Suprapubic skin (tissue), 3 donors: ENCODE measurements at regions not wholly inside any gene's neighbourhood (a gene's known extent, or its start where the extent isn't known, plus 50 kb on each side); places are given as distances from the start of the nearest gene placed in this dataset.

Experiments used
- POLR2A ChIP-seq, 2 donors: fragments of 450-650 bp; IDR thresholded peaks; one replicate each; pipeline ENCODE4 v1.6.1; 2017; ENCODE audit warnings: antibody characterized with exemption in 2 of 2, mild to moderate bottlenecking in 2 of 2, moderate library complexity in 2 of 2
- TF ChIP-seq, protein P1 (sequence below), 2 donors: fragments of 200-600 bp in 1 of 2; fragments of 450-650 bp in 1 of 2; sonication (generic) in 1 of 2; IDR thresholded peaks; one replicate each; pipeline ENCODE4 v1.5.1; 2016 to 2019; ENCODE audit warnings: antibody characterized with exemption in 2 of 2, mild to moderate bottlenecking in 1 of 2, moderate library complexity in 1 of 2

GRCh38 chr6:57974653-57975052, 657.2 kb downstream of the PRIM2 start:
- TF ChIP-seq, protein P1, sequence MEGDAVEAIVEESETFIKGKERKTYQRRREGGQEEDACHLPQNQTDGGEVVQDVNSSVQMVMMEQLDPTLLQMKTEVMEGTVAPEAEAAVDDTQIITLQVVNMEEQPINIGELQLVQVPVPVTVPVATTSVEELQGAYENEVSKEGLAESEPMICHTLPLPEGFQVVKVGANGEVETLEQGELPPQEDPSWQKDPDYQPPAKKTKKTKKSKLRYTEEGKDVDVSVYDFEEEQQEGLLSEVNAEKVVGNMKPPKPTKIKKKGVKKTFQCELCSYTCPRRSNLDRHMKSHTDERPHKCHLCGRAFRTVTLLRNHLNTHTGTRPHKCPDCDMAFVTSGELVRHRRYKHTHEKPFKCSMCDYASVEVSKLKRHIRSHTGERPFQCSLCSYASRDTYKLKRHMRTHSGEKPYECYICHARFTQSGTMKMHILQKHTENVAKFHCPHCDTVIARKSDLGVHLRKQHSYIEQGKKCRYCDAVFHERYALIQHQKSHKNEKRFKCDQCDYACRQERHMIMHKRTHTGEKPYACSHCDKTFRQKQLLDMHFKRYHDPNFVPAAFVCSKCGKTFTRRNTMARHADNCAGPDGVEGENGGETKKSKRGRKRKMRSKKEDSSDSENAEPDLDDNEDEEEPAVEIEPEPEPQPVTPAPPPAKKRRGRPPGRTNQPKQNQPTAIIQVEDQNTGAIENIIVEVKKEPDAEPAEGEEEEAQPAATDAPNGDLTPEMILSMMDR (IDR thresholded peaks at IDR 0.05): no peak
- TF ChIP-seq POLR2A (IDR thresholded peaks at IDR 0.05): no peak
